Gastrocnemius medialis (tissue), 4 donors: ENCODE measurements at regions not wholly inside any gene's neighbourhood (a gene's known extent, or its start where the extent isn't known, plus 50 kb on each side); places are given as distances from the start of the nearest gene placed in this dataset.

ENCODE experiments used
- ATAC-seq, 2 donors: fragments of 150-250 bp; one replicate each; pipeline ENCODE4 v1.9.1; 2016
- DNase-seq, 2 donors: peaks; one replicate each; pipeline ENCODE4 v3.0.0-alpha.2; 2019
- H3K27ac ChIP-seq, 4 donors: fragments of 200-600 bp; sonication (generic); 1 replicate in 1 of 4; 2 replicates in 3 of 4; pipeline ENCODE4 v1.5.1; 2016 to 2018; ENCODE audit warnings: mild to moderate bottlenecking in 2 of 4, moderate library complexity in 1 of 4
- H3K27me3 ChIP-seq, 3 donors: fragments of 200-600 bp; sonication (generic) in 2 of 3; 1 replicate in 1 of 3; 2 replicates in 2 of 3; pipeline versions ENCODE4 v1.5.1 to v1.6.0; 2016 to 2019; ENCODE audit warnings: mild to moderate bottlenecking in 1 of 3, moderate library complexity in 1 of 3
- H3K36me3 ChIP-seq, 2 donors: fragments of 200-600 bp; sonication (generic) in 1 of 2; one replicate each; pipeline ENCODE4 v1.5.1; 2017 to 2018
- H3K4me1 ChIP-seq, 2 donors: fragments of 200-600 bp; sonication (generic) in 1 of 2; one replicate each; pipeline ENCODE4 v1.5.1; 2016 to 2017; ENCODE audit warnings: mild to moderate bottlenecking in 2 of 2
- H3K4me3 ChIP-seq, 4 donors: fragments of 200-600 bp; sonication (generic) in 3 of 4; 1 replicate in 1 of 4; 2 replicates in 3 of 4; pipeline ENCODE4 v1.5.1; 2016 to 2019; ENCODE audit warnings: mild to moderate bottlenecking in 2 of 4
- H3K9me3 ChIP-seq, 3 donors: fragments of 200-600 bp; sonication (generic) in 2 of 3; 1 replicate in 1 of 3; 2 replicates in 2 of 3; pipeline ENCODE4 v1.5.1; 2016 to 2019
- CTCF ChIP-seq, 5 experiments: fragments of 450-650 bp in 3 of 5; fragments of 200-600 bp in 2 of 5; sonication (generic) in 2 of 5; IDR thresholded peaks in 4 of 5; conservative IDR thresholded peaks in 1 of 5; 1 replicate in 4 of 5; 2 replicates in 1 of 5; pipeline ENCODE4 v1.5.1; 2016 to 2019; ENCODE audit warnings: antibody characterized with exemption in 5 of 5, mild to moderate bottlenecking in 3 of 5, moderate library complexity in 3 of 5
- POLR2A ChIP-seq, 2 donors: fragments of 450-650 bp; IDR thresholded peaks; one replicate each; pipeline ENCODE4 v1.6.1; 2017; ENCODE audit warnings: antibody characterized with exemption in 2 of 2, mild to moderate bottlenecking in 2 of 2, moderate library complexity in 2 of 2
- in situ Hi-C, 4 donors: fragments of 200-750 bp; cut with MboI; loops; one replicate each; pipeline versions ENCODE4 v1.15.0 to v1.8.0; 2017; ENCODE audit warnings: low sequenced_read_pairs in 4 of 4
- intact Hi-C: fragments of 100-400 bp; cut with DNase I; formaldehyde crosslinking; loops from one replicate; pipeline ENCODE4 v1.15.1; 2023; ENCODE audit warnings: low total_unique reads

DNA sequence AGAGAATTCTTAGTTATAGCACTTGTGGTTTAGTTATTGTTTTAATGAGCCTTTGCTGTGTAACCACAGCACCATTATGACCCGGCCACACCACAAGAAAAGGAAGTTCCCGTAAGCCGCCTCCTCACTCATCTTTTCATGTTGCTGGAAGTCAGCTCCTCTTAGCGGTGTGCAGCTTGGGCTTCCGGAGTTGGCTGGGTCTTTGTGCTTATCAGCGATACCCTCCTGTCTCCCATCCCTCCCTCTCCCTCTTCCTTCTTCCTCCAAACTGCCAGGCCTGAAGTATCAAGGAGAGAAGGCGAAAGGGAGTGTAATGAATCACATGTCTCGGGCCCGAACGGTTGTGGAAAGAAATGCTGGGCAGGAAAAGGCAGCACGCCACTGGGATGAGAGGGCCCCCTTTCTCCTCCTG lies 353.5 kb downstream of the MCTP2 start:
- Histone ChIP-seq H3K27me3 (no peaks in the 10 kb centered on the region), H3K4me1 (no peaks in the 10 kb centered on the region), H3K27ac (no peak overlapping the region), H3K4me3 (no peak overlapping the region), H3K9me3 (no peaks in the 10 kb centered on the region), H3K36me3 (no peaks in the 10 kb centered on the region)
- ATAC-seq, result no peak
- in situ Hi-C loops, result no loop called here
- DNase-seq, result no peak
- intact Hi-C loops, result no loop called here
- no peak for TF ChIP-seq POLR2A (IDR thresholded peaks at IDR 0.05)
- no peak for TF ChIP-seq CTCF (IDR thresholded peaks at IDR 0.05 in 4 of 5, conservative IDR thresholded peaks at IDR 0.05 in 1 of 5)

- intact Hi-C loops (no loop called here), in situ Hi-C loops (no loop called here)
- Histone ChIP-seq H3K27ac (no peak overlapping the region), H3K27me3 (no peaks in the 10 kb centered on the region), H3K9me3 (no peaks in the 10 kb centered on the region), H3K36me3 (no peaks in the 10 kb centered on the region), H3K4me1 (no peaks in the 10 kb centered on the region), H3K4me3 (no peak overlapping the region)
- TF ChIP-seq POLR2A (IDR thresholded peaks at IDR 0.05) (no peak), CTCF (IDR thresholded peaks at IDR 0.05 in 4 of 5, conservative IDR thresholded peaks at IDR 0.05 in 1 of 5) (no peak)
- no peak for ATAC-seq
- no peak for DNase-seq
These were observed 354.7 kb downstream of the MCTP2 start for GRCh38 chr15:94586099-94586498.

DNA sequence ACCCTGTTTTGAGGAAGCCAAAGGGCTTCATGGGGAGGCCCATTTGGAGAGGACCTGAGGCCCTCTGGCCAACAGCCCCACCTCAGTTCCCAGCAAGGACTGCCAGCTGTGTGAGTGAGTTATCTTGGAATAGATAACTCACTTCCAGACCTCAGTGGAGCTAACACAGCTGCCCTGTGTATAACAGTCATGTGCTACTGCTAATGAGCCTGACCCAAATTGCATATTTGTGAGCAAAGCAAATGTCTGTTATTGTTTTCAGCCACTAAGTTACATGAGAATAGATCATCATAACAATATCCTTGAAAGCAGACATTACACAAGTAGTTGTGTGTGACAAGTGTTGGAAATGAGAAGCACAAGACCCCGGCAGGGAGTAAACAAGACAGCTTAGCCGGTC lies 355.8 kb downstream of the MCTP2 start:
- ATAC-seq (no peak), DNase-seq (no peak)
- Histone ChIP-seq H3K27ac (no peak overlapping the region), H3K36me3 (no peaks in the 10 kb centered on the region), H3K27me3 (no peaks in the 10 kb centered on the region), H3K4me3 (no peak overlapping the region), H3K9me3 (no peaks in the 10 kb centered on the region), H3K4me1 (no peaks in the 10 kb centered on the region)
- no peak for TF ChIP-seq POLR2A (IDR thresholded peaks at IDR 0.05)
- TF ChIP-seq CTCF (IDR thresholded peaks at IDR 0.05 in 4 of 5, conservative IDR thresholded peaks at IDR 0.05 in 1 of 5), result no peak
- in situ Hi-C loops, result no loop called here
- intact Hi-C loops, result no loop called here

- Histone ChIP-seq H3K4me1 (no peaks in the 10 kb centered on the region), H3K27me3 (no peaks in the 10 kb centered on the region), H3K36me3 (no peaks in the 10 kb centered on the region), H3K27ac (no peak overlapping the region), H3K4me3 (no peak overlapping the region), H3K9me3 (no peaks in the 10 kb centered on the region)
- ATAC-seq, result no peak
- TF ChIP-seq POLR2A (IDR thresholded peaks at IDR 0.05), result no peak
- TF ChIP-seq CTCF (IDR thresholded peaks at IDR 0.05 in 4 of 5, conservative IDR thresholded peaks at IDR 0.05 in 1 of 5), result no peak
- in situ Hi-C loops (no loop called here), intact Hi-C loops (no loop called here)
- DNase-seq, result no peak
These were observed 357.6 kb downstream of the MCTP2 start for GRCh38 chr15:94588993-94589392.

DNA sequence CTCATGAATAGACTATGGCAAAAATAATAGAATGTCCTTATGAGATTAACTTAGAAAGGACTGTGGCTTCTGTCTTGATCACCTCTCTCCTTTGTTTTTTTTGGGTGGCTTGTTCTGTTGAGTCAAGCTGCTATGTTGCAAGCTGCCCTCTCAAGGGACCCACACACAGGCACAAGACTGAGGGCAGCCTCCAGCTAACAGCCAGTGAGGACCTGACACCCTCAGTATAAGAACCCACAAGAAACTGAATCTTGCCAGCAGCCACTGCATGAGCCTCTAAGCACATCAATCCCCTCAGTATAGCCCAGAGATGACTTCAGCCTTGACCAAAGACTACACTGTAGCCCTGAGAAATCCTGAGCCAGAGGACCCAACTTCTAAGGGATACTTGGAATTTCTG lies 361.1 kb downstream of the MCTP2 start:
- no peak overlapping the region for H3K4me3 ChIP-seq
- no peaks in the 10 kb centered on the region for H3K36me3 ChIP-seq
- H3K27ac ChIP-seq, result no peak overlapping the region
- H3K9me3 ChIP-seq, result no peaks in the 10 kb centered on the region
- intact Hi-C loops, result no loop called here
- no peaks in the 10 kb centered on the region for H3K4me1 ChIP-seq
- ATAC-seq (no peak), DNase-seq (no peak)
- TF ChIP-seq POLR2A (IDR thresholded peaks at IDR 0.05) (no peak), CTCF (IDR thresholded peaks at IDR 0.05 in 4 of 5, conservative IDR thresholded peaks at IDR 0.05 in 1 of 5) (no peak)
- H3K27me3 ChIP-seq, result no peaks in the 10 kb centered on the region
- in situ Hi-C loops, result no loop called here
